ENCODE measurements at regions not wholly inside any gene's neighbourhood (a gene's known extent, or its start where the extent isn't known, plus 50 kb on each side); places are given as distances from the start of the nearest gene placed in this dataset.

DNA sequence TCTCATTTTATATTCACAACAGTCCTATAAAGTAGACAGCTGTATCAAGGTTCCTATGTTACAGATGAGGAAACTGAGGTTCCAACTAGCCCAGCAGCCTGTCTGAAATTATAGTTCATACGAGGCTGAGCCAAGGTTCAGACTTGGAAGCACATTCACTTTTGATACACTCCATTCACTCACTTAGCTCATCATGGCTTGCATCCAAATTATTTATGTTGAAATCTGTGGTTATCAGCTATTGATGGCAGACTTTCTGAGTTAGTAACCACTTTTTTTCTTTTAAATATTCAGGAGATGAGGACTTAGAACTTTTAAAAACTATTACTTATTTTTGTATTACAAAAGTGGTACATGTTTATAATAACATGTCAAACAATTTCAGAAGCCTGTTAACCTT, 188.2 kb downstream of the MTX2 start:
- H3K4me1 ChIP-seq (ENCODE audit: control insufficient read depth in 1 of 2, insufficient read depth in 2 of 2, low read length in 2 of 2) = peaks cover 0 to 6% of the 10 kb centered on the region in 2 donors
- no peaks in the 10 kb centered on the region for H3K27me3 ChIP-seq (ENCODE audit: low read depth, low read length)
- no peaks in the 10 kb centered on the region for H3K9me3 ChIP-seq (ENCODE audit: control insufficient read depth in 1 of 2, low read length in 2 of 2)
- H3K27ac ChIP-seq (ENCODE audit: low read length) = no peak overlapping the region
- no peak overlapping the region for H3K4me3 ChIP-seq (ENCODE audit: low read depth in 1 of 2, low read length in 2 of 2)
- no peaks in the 10 kb centered on the region for H3K36me3 ChIP-seq (ENCODE audit: control insufficient read depth in 1 of 2, insufficient read depth in 2 of 2, low read length in 2 of 2)

DNA sequence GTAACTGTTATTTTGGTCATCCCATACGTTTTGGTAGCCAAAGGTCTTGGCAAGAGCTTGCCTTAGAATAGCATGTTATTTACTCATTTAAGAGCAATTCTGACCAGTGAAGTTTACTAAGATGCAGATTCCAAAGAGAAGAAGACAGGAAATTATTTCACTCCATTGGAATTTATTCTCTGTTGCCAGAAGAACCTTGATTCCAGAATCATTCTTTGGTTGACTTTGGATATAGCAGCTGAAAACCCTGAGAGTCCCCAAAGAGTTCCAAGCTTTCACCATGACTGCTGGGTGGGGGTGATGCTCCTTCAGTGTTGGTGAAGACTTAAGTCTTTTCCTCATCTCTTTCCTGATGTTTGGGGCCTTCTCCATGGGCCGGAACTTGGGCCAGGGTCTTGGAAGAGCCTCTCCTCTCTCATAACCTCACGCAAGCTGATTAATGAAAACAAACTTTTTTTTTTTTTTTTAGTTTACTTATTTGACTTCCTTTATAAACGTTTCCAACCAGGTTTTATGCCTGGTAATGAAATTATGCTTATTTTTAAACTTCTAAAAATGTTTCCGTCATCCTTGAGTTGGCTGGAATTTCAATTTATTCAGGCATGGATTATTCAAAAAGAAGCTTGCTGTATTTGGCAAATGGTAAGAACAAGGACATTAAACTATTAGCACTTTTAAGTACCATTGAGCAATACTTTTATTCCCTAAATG, 192.0 kb downstream of the MTX2 start:
- no peaks in the 10 kb centered on the region for H3K36me3 ChIP-seq (ENCODE audit: control insufficient read depth in 1 of 2, insufficient read depth in 2 of 2, low read length in 2 of 2)
- H3K27me3 ChIP-seq (ENCODE audit: low read depth, low read length) = no peaks in the 10 kb centered on the region
- no peaks in the 10 kb centered on the region for H3K4me1 ChIP-seq (ENCODE audit: control insufficient read depth in 1 of 2, insufficient read depth in 2 of 2, low read length in 2 of 2)
- no peak overlapping the region for H3K27ac ChIP-seq (ENCODE audit: low read length)
- H3K4me3 ChIP-seq (ENCODE audit: low read depth in 1 of 2, low read length in 2 of 2) = no peak overlapping the region
- no peaks in the 10 kb centered on the region for H3K9me3 ChIP-seq (ENCODE audit: control insufficient read depth in 1 of 2, low read length in 2 of 2)

DNA sequence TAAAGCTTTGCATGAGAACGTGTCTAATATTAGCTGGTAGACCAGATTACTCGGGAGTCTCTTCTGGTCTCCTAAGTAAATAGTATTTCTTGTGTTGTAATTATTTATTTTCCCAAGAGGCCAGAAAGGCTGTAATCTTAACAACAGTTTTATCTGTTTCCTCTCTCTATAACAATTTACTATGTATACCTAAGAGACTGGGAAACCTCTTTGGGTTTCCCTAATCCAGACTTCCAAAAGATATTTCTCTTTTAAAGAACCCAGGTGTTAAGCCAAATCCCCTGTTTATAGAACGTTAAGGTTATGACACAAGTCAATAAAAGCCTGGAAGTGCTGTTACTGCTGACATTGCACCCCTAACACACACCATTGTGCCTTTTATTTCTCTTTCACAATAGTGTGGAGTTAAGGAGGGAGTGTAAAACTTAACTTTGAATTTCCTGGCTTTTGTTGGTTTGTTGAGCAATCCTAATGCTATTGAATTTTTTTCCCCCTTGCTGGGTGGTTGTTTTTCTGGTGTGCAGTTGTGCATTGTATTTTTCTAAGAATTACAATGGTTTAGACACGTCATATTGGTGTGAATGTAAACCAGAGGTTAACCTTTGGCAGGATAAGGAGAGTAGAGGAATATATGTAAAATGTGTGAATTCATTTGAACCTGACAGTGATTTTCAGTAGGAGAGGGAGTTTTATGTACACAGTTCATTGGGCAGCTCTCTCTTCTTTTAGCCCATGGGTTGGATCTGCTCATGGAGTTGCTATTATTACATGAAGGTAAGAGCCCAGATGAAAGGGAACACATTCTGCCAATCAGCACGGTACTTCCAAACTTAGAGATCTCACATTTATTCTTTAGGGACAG, 192.8 kb downstream of the MTX2 start:
- Histone ChIP-seq H3K27me3 (ENCODE audit: low read depth, low read length) (no peaks in the 10 kb centered on the region), H3K9me3 (ENCODE audit: control insufficient read depth in 1 of 2, low read length in 2 of 2) (no peaks in the 10 kb centered on the region), H3K4me1 (ENCODE audit: control insufficient read depth in 1 of 2, insufficient read depth in 2 of 2, low read length in 2 of 2) (no peaks in the 10 kb centered on the region), H3K27ac (ENCODE audit: low read length) (no peak overlapping the region), H3K36me3 (ENCODE audit: control insufficient read depth in 1 of 2, insufficient read depth in 2 of 2, low read length in 2 of 2) (no peaks in the 10 kb centered on the region), H3K4me3 (ENCODE audit: low read depth in 1 of 2, low read length in 2 of 2) (no peak overlapping the region)

DNA sequence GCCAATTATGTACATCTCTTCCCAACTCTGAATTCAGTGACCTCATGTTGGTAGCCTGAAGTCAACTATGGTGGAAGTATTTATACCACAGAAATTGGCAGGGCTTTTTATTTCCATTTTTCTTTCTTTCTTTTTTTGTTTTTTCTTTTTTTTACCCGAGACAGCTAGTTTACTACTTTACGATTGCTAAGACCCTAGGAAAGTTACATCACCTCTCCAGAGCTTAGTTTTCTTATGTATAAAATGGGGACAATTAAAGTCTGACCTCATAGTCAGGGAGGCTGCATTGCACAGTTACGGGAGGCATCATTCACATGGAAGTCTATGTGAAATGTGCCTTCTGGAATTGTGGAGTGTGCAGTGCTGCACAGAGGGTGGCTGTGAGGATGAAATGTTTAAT, 194.3 kb downstream of the MTX2 start:
- no peak overlapping the region for H3K27ac ChIP-seq (ENCODE audit: low read length)
- H3K4me1 ChIP-seq (ENCODE audit: control insufficient read depth in 1 of 2, insufficient read depth in 2 of 2, low read length in 2 of 2) = no peaks in the 10 kb centered on the region
- H3K9me3 ChIP-seq (ENCODE audit: control insufficient read depth in 1 of 2, low read length in 2 of 2) = no peaks in the 10 kb centered on the region
- no peak overlapping the region for H3K4me3 ChIP-seq (ENCODE audit: low read depth in 1 of 2, low read length in 2 of 2)
- no peaks in the 10 kb centered on the region for H3K27me3 ChIP-seq (ENCODE audit: low read depth, low read length)
- no peaks in the 10 kb centered on the region for H3K36me3 ChIP-seq (ENCODE audit: control insufficient read depth in 1 of 2, insufficient read depth in 2 of 2, low read length in 2 of 2)

DNA sequence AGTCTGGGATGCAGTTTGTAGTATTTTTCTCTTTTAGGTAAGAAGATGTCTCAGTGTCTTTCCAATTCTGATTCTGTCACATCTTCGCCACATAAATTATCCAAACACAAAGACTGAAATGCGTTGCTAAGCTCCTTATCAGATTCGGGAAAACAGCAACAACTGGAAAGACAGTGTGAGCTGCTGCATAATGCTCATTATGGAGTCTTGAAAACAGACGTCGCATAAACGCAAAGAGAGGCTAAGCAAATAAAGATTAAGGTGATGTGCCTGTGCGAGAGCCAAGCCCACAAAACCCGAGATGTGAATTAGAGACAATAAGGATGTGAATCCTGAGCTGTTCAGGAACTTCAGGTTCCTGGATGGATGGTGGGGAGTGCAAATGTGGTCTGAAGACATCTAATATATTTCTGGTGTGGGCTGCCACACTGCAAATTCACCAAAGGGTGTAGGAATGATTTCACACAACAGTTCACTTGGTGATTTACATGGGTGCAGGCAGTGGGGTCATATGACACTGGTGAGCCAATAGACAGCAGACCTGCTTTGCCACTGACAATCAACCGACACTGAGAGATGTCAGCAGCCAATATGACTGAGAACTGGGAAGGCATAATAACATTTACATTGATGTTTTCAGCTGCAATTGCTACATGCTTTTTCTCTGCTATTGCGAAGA, 195.8 kb downstream of the MTX2 start:
- Histone ChIP-seq H3K27ac (ENCODE audit: low read length) (no peak overlapping the region), H3K4me1 (ENCODE audit: control insufficient read depth in 1 of 2, insufficient read depth in 2 of 2, low read length in 2 of 2) (no peaks in the 10 kb centered on the region), H3K36me3 (ENCODE audit: control insufficient read depth in 1 of 2, insufficient read depth in 2 of 2, low read length in 2 of 2) (no peaks in the 10 kb centered on the region), H3K27me3 (ENCODE audit: low read depth, low read length) (no peaks in the 10 kb centered on the region), H3K9me3 (ENCODE audit: control insufficient read depth in 1 of 2, low read length in 2 of 2) (no peaks in the 10 kb centered on the region), H3K4me3 (ENCODE audit: low read depth in 1 of 2, low read length in 2 of 2) (no peak overlapping the region)

DNA sequence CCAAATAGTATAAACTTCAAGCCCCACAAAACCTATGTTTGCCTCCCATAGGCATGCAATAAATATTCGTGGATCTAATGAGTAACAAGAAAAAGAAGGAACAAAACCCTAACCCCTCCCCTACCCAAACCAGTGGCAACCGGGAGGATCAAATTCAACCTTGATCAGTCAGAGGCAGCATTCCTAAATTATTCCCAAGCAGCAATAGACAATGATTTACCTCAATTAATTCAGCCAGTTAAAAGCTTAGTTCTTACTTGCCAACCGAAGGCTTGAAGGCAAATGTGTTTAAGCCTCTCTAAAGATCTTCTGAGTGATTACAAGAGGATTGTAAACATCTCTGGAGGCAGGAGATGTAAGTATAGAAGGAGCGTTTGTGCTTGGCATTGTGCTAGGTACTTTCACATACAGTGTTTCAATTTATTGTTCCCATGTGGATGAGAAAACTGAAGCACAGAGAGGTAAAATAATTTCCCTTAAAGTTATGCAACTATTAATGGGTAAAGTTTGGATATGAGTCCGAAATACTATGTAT, 197.7 kb downstream of the MTX2 start:
- no peaks in the 10 kb centered on the region for H3K4me1 ChIP-seq (ENCODE audit: control insufficient read depth in 1 of 2, insufficient read depth in 2 of 2, low read length in 2 of 2)
- H3K4me3 ChIP-seq (ENCODE audit: low read depth in 1 of 2, low read length in 2 of 2) = no peak overlapping the region
- no peaks in the 10 kb centered on the region for H3K36me3 ChIP-seq (ENCODE audit: control insufficient read depth in 1 of 2, insufficient read depth in 2 of 2, low read length in 2 of 2)
- no peak overlapping the region for H3K27ac ChIP-seq (ENCODE audit: low read length)
- H3K9me3 ChIP-seq (ENCODE audit: control insufficient read depth in 1 of 2, low read length in 2 of 2) = no peaks in the 10 kb centered on the region
- no peaks in the 10 kb centered on the region for H3K27me3 ChIP-seq (ENCODE audit: low read depth, low read length)

DNA sequence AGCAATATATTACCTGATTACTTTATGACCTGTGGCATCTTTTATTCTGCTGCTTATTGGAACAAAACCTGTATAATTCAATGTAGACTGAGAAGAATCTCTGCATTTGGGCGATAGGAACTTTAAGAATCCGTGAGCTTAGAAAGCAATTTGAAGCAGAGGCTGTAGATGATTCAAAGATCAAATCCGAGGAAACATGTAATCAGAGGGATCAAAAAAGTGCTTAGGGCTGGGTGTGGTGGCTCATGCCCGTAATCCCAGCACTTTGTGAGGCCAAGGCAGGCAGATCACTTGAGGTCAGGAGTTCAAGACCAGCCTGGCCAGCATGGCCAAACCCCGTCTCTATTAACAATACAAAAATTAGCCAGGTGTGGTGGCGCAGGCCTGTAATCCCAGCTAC, 198.4 kb downstream of the MTX2 start:
- no peaks in the 10 kb centered on the region for H3K9me3 ChIP-seq (ENCODE audit: control insufficient read depth in 1 of 2, low read length in 2 of 2)

DNA sequence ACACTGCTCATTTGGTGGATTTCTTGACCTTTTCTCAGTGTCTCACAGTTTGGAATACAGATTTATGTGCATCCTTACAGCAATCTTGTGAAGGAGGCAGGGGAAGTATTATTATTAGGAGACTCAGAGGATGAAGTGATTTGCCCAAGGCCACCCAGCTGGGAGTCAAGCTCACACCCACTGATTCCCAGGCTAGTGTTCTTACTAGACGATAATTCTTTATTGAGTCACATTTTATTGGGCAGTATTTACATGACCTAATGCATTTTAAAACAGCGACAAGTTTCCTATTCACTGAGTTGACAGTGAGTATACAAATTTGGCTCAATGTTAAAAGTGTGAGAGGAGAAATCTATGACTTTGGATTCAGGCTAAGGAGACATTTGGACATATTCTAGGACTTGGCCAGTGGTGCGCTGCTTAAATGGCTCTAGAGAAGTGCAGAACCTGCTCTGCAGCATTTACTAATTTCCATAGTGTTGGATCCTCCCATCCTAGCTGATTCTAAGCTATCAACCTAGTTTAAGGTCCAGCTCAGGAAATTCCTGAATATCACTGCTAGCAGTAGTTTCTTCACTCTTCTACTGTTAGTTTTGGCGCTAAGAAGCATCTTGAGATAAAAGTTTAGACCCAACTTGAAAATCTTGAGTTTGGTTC, 199.3 kb downstream of the MTX2 start:
- Histone ChIP-seq H3K36me3 (ENCODE audit: control insufficient read depth in 1 of 2, insufficient read depth in 2 of 2, low read length in 2 of 2) (no peaks in the 10 kb centered on the region), H3K4me3 (ENCODE audit: low read depth in 1 of 2, low read length in 2 of 2) (no peak overlapping the region), H3K27ac (ENCODE audit: low read length) (no peak overlapping the region), H3K27me3 (ENCODE audit: low read depth, low read length) (no peaks in the 10 kb centered on the region), H3K9me3 (ENCODE audit: control insufficient read depth in 1 of 2, low read length in 2 of 2) (no peaks in the 10 kb centered on the region), H3K4me1 (ENCODE audit: control insufficient read depth in 1 of 2, insufficient read depth in 2 of 2, low read length in 2 of 2) (no peaks in the 10 kb centered on the region)

More for the DNA sequence above, 198.4 kb downstream of the MTX2 start:
- H3K4me1 ChIP-seq (ENCODE audit: control insufficient read depth in 1 of 2, insufficient read depth in 2 of 2, low read length in 2 of 2) = no peaks in the 10 kb centered on the region
- no peaks in the 10 kb centered on the region for H3K36me3 ChIP-seq (ENCODE audit: control insufficient read depth in 1 of 2, insufficient read depth in 2 of 2, low read length in 2 of 2)
- H3K27me3 ChIP-seq (ENCODE audit: low read depth, low read length) = no peaks in the 10 kb centered on the region
- H3K4me3 ChIP-seq (ENCODE audit: low read depth in 1 of 2, low read length in 2 of 2) = no peak overlapping the region
- H3K27ac ChIP-seq (ENCODE audit: low read length) = no peak overlapping the region

DNA sequence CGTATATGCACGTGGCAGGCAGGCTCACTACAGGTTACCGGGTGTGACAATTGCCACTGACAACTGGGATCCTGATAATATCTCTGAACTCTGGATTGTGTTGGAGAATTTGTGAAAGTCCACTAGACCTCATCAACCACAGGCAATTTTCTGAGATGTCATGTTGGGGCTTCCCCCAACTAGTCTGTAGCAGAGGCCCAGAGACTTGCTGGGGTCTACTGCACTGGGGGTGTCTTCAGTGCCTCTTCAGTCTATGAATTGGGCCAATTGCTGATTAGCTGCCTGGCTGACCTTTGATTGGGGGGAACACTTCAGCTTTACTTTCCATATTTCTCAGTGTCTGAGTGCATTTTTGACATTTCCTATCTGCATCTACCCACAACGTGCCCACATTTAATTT, 201.5 kb downstream of the MTX2 start:
- Histone ChIP-seq H3K4me3 (ENCODE audit: low read depth in 1 of 2, low read length in 2 of 2) (no peak overlapping the region), H3K27ac (ENCODE audit: low read length) (no peak overlapping the region), H3K36me3 (ENCODE audit: control insufficient read depth in 1 of 2, insufficient read depth in 2 of 2, low read length in 2 of 2) (no peaks in the 10 kb centered on the region), H3K4me1 (ENCODE audit: control insufficient read depth in 1 of 2, insufficient read depth in 2 of 2, low read length in 2 of 2) (no peaks in the 10 kb centered on the region), H3K9me3 (ENCODE audit: control insufficient read depth in 1 of 2, low read length in 2 of 2) (no peaks in the 10 kb centered on the region), H3K27me3 (ENCODE audit: low read depth, low read length) (no peaks in the 10 kb centered on the region)

DNA sequence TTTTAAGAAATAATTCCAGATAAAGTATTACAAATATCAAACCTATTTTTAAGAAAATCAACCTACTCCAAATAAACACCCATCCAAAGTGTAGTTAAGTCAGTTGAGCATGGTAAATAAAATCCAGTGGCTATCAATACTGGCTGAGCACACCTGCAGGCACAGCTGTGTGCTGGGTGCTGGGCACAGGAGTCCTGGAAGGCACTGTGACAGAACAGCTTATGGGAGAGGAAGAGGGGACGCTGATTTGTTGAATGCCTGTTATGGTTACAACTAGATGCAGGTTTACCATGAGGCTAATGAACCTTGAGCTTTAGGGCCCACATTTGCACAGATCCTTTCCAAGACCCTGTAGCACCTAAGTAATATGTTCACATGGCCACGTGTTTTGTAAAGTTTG, 202.7 kb downstream of the MTX2 start:
- H3K27ac ChIP-seq (ENCODE audit: low read length) = no peak overlapping the region
- no peaks in the 10 kb centered on the region for H3K36me3 ChIP-seq (ENCODE audit: control insufficient read depth in 1 of 2, insufficient read depth in 2 of 2, low read length in 2 of 2)
- H3K9me3 ChIP-seq (ENCODE audit: control insufficient read depth in 1 of 2, low read length in 2 of 2) = no peaks in the 10 kb centered on the region
- no peaks in the 10 kb centered on the region for H3K27me3 ChIP-seq (ENCODE audit: low read depth, low read length)
- H3K4me1 ChIP-seq (ENCODE audit: control insufficient read depth in 1 of 2, insufficient read depth in 2 of 2, low read length in 2 of 2) = no peaks in the 10 kb centered on the region
- H3K4me3 ChIP-seq (ENCODE audit: low read depth in 1 of 2, low read length in 2 of 2) = no peak overlapping the region

DNA sequence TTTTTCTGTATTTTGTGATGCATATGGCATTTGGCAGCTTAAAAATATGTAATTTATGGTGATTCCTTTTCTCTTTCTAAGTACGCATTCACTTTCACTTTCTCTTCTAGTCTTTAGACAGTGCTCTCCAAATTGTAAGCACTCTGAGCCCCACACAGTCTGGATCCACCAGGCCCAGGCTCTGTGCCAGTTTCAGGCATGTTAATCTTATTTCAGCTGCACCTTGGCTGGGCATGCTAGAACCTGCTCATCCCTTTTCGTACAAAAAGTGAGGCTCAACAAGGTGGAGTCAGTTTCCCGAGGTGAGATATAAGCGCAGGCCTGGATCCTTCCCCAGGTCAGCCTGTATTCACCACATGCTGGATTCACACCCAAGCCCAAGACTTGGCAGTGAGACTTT, 203.9 kb downstream of the MTX2 start:
- no peaks in the 10 kb centered on the region for H3K36me3 ChIP-seq (ENCODE audit: control insufficient read depth in 1 of 2, insufficient read depth in 2 of 2, low read length in 2 of 2)
- H3K27ac ChIP-seq (ENCODE audit: low read length) = no peak overlapping the region
- peak overlapping the region; percentile 24 to 36 for H3K4me3 ChIP-seq (ENCODE audit: low read depth in 1 of 2, low read length in 2 of 2)
- H3K4me1 ChIP-seq (ENCODE audit: control insufficient read depth in 1 of 2, insufficient read depth in 2 of 2, low read length in 2 of 2) = no peaks in the 10 kb centered on the region
- H3K9me3 ChIP-seq (ENCODE audit: control insufficient read depth in 1 of 2, low read length in 2 of 2) = no peaks in the 10 kb centered on the region
- H3K27me3 ChIP-seq (ENCODE audit: low read depth, low read length) = no peaks in the 10 kb centered on the region
